Stomach (tissue), 4 donors: ENCODE measurements at regions not wholly inside any gene's neighbourhood (a gene's known extent, or its start where the extent isn't known, plus 50 kb on each side); places are given as distances from the start of the nearest gene placed in this dataset.

ENCODE experiments used
- CTCF ChIP-seq, 7 experiments: fragments of 450-650 bp in 4 of 7; fragments of 200-600 bp in 3 of 7; sonication (generic) in 3 of 7; IDR thresholded peaks; one replicate each; pipeline ENCODE4 v1.5.1; 2016 to 2019; ENCODE audit warnings: antibody characterized with exemption in 7 of 7, control low read depth in 2 of 7, mild to moderate bottlenecking in 1 of 7
- EP300 ChIP-seq: sonication (generic); formaldehyde crosslinking; IDR thresholded peaks from one replicate; pipeline ENCODE4 v1.6.1; 2017; ENCODE audit warnings: antibody characterized with exemption

GRCh38 chr17:69860142-69860680 is 214.8 kb upstream of the KCNJ16 start:
- TF ChIP-seq CTCF (IDR thresholded peaks at IDR 0.05) = no peak
- no peak for TF ChIP-seq EP300
